ENCODE measurements at regions not wholly inside any gene's neighbourhood (a gene's known extent, or its start where the extent isn't known, plus 50 kb on each side); places are given as distances from the start of the nearest gene placed in this dataset.

DNA sequence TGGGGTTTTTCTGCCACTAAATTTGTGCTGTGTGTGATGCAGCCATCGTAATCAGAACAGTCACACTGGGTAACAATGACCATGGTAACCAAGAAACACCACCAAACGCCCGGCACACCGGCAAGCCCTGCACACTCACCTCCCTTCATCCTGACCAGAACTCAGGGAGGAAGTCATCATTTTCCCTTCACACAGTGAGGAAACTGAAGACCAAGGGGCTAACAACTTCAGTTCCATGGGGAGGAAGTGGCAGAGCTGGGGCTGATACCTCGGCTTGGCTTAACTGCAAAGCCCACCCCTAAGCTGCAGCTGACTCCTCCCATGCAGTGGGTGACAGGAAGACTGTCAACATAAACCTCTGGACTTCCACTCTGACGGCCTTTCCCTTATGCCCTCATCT lies 69.3 kb upstream of the BCAR3 start:
- TF ChIP-seq POLR2AphosphoS5 (IDR thresholded peaks at IDR 0.05) (no peak), POLR2A (IDR thresholded peaks at IDR 0.05) (no peak)
- TF ChIP-seq, protein P1, sequence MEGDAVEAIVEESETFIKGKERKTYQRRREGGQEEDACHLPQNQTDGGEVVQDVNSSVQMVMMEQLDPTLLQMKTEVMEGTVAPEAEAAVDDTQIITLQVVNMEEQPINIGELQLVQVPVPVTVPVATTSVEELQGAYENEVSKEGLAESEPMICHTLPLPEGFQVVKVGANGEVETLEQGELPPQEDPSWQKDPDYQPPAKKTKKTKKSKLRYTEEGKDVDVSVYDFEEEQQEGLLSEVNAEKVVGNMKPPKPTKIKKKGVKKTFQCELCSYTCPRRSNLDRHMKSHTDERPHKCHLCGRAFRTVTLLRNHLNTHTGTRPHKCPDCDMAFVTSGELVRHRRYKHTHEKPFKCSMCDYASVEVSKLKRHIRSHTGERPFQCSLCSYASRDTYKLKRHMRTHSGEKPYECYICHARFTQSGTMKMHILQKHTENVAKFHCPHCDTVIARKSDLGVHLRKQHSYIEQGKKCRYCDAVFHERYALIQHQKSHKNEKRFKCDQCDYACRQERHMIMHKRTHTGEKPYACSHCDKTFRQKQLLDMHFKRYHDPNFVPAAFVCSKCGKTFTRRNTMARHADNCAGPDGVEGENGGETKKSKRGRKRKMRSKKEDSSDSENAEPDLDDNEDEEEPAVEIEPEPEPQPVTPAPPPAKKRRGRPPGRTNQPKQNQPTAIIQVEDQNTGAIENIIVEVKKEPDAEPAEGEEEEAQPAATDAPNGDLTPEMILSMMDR (IDR thresholded peaks at IDR 0.05): no peak
